ENCODE measurements at regions not wholly inside any gene's neighbourhood (a gene's known extent, or its start where the extent isn't known, plus 50 kb on each side); places are given as distances from the start of the nearest gene placed in this dataset.
"Not testable (repeated sequence)": the region's sequence is repeated elsewhere in the genome, so short reads cannot be mapped to it uniquely, and the experiment has no call there.

DNA sequence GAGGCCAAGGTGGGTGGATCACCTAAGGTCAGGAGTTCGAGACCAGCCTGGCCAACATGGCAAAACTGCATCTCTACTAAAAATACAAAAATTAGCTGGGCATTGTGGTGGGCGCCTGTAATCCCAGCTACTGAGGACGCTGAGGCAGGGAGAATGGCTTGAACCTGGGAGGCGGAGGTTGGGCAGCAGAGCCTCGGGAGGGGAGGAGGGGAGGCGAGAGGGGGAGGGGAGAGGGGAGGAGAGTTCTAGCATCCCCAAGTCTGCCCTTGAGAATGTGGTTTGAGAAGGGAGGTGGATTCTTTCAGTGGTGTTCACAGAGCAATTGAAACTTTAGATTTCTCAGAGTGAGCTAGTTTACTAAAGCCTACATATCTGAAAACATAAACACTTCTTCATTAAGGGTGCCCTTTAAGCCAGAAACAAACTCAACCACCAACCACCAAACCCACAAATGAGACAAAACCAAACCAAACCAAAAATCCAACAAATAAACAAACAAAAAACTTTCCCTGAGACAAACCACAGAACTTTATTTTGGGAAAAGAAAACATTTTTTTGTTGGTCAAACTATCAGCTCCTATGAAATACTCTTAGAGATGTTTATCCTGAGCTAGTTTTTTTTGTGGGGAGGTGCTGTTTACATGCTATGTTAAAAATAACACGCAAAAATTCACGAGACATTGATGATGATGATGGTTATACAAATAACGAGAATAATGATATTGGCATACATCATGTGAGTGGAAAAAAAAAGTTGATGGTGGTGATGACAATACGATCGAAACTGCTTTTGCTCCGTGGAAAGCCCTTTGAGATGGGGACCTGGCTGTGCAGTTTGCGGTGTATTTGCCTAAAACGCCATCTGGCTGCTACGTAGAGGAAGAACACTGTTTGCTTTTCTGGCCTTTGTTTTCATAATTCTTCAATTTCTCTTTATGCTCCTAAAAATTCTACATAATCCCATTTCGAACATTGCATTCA is 98.2 kb upstream of the PRKX start:
- TF ChIP-seq CTCF (IDR thresholded peaks at IDR 0.05; ENCODE audit: insufficient read depth, low read length, missing control alignments) = peak; percentile 54
- CTCF ChIA-PET = interaction anchor here (0.5 to 1.4 kb wide), 11 partner anchors 9 to 165 kb away, joined by 3 to 15 read pairs (median 5); no protein-coding TSS in a partner anchor
- no peak overlapping the region; the same call in 1 of the 2 replicates for H3K4me3 ChIP-seq (ENCODE audit: low read depth, low read length)
- no peak for DNase-seq (ENCODE audit: low read depth, low spot score)
- POLR2A ChIA-PET = no interaction called here

- no peak for DNase-seq (ENCODE audit: low read depth, low spot score)
- no peak for TF ChIP-seq CTCF (IDR thresholded peaks at IDR 0.05; ENCODE audit: insufficient read depth, low read length, missing control alignments)
- POLR2A ChIA-PET = no interaction called here
- CTCF ChIA-PET = no interaction called here
- no peak overlapping the region for H3K4me3 ChIP-seq (ENCODE audit: low read depth, low read length)
Measured at GRCh38 chrX:3807906-3808305, 94.5 kb upstream of the PRKX start.

GRCh38 chrX:3806630-3807029 is 93.2 kb upstream of the PRKX start:
- TF ChIP-seq CTCF (IDR thresholded peaks at IDR 0.05; ENCODE audit: insufficient read depth, low read length, missing control alignments) = no peak
- ChIA-PET CTCF (no interaction called here), POLR2A (no interaction called here)
- no peak for DNase-seq (ENCODE audit: low read depth, low spot score)
- H3K4me3 ChIP-seq (ENCODE audit: low read depth, low read length) = no peak overlapping the region

- TF ChIP-seq CTCF (IDR thresholded peaks at IDR 0.05; ENCODE audit: insufficient read depth, low read length, missing control alignments) = no peak
- no peak for DNase-seq (ENCODE audit: low read depth, low spot score)
- ChIA-PET POLR2A (no interaction called here), CTCF (no interaction called here)
- no peak overlapping the region for H3K4me3 ChIP-seq (ENCODE audit: low read depth, low read length)
Measured at GRCh38 chrX:3803713-3804112, 90.3 kb upstream of the PRKX start.

DNA sequence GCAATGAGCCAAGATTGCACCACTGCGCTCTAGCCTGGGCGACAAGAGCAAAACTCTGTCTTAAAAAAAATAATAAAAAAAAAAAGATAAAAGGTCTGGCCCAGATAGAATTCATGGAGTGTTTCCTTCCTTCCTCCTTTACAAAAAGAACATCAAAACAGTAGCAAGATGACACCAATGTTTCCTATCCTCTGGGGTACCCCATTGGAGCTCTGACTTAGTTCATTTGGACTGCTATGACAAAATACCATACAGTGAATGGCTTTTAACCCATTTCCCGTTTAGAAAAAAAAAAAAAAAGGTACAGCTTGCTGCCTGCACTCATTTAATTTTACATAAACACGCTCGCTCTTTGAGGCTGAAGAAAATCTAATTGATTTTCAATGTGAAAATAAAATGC is 89.9 kb upstream of the PRKX start:
- ChIA-PET CTCF (interaction anchor here (0.8 kb wide), 1 partner anchor 8 kb away, joined by 4 read pairs; no protein-coding TSS in a partner anchor), POLR2A (no interaction called here)
- no peak overlapping the region for H3K4me3 ChIP-seq (ENCODE audit: low read depth, low read length)
- no peak for DNase-seq (ENCODE audit: low read depth, low spot score)
- TF ChIP-seq CTCF (IDR thresholded peaks at IDR 0.05; ENCODE audit: insufficient read depth, low read length, missing control alignments) = no peak

- CTCF ChIA-PET; H3K4me3 ChIP-seq (ENCODE audit: low read depth, low read length): not testable (repeated sequence)
Measured at GRCh38 chrX:3795411-3795810, 82.0 kb upstream of the PRKX start.

More at GRCh38 chrX:3795411-3795810, 82.0 kb upstream of the PRKX start:
- POLR2A ChIA-PET; DNase-seq (ENCODE audit: low read depth, low spot score): not testable (repeated sequence)

Measured in AG04449 (cell line).